ENCODE measurements at regions not wholly inside any gene's neighbourhood (a gene's known extent, or its start where the extent isn't known, plus 50 kb on each side); places are given as distances from the start of the nearest gene placed in this dataset.

DNA sequence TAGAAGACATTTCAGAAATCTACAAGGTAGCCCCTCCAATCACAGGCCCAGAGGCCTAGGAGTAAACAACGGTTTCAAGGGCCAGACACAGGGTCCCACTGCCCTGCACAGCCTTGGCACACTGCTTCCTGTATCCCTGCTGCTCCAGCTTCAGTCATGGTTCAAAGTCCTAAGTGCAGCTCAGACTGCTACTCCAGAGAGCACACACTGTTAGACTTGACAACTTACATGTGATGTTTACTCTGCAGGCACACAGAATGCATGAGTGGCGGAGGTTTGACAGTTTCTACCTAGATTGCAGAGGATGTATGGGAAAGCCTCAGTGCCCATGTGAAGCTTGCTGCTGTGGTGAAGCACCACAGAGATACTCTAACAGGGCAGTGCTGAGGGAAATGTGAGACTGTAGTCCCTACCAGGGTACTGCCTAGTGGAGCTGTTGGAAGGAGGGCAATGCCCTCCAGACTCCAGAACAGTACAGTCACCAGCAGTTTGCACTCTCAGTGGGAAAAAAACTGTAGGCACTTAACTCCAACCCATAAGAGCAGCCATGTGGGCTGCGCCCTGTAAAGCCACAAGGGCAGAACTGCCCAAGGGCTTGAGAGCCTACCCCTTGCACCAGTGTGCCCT, 270.0 kb downstream of the ZWINT start:
- H3K9me3 ChIP-seq, result no peaks in the 10 kb centered on the region
- H3K36me3 ChIP-seq, result no peaks in the 10 kb centered on the region
- H3K27me3 ChIP-seq (replicated peaks; ENCODE audit: insufficient read depth), result no peaks in the 10 kb centered on the region
- TF ChIP-seq POLR2AphosphoS5 (IDR thresholded peaks at IDR 0.05) (no peak), POLR2A (IDR thresholded peaks at IDR 0.05) (no peak)
- TF ChIP-seq, protein P1, sequence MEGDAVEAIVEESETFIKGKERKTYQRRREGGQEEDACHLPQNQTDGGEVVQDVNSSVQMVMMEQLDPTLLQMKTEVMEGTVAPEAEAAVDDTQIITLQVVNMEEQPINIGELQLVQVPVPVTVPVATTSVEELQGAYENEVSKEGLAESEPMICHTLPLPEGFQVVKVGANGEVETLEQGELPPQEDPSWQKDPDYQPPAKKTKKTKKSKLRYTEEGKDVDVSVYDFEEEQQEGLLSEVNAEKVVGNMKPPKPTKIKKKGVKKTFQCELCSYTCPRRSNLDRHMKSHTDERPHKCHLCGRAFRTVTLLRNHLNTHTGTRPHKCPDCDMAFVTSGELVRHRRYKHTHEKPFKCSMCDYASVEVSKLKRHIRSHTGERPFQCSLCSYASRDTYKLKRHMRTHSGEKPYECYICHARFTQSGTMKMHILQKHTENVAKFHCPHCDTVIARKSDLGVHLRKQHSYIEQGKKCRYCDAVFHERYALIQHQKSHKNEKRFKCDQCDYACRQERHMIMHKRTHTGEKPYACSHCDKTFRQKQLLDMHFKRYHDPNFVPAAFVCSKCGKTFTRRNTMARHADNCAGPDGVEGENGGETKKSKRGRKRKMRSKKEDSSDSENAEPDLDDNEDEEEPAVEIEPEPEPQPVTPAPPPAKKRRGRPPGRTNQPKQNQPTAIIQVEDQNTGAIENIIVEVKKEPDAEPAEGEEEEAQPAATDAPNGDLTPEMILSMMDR (IDR thresholded peaks at IDR 0.05), result no peak
- no peak overlapping the region for H3K27ac ChIP-seq
- intact Hi-C loops (cut with DNase I), result no loop called here
- H3K4me1 ChIP-seq (replicated peaks), result no peaks in the 10 kb centered on the region
- no peak overlapping the region for H3K4me3 ChIP-seq
- DNase-seq (ENCODE audit: low spot score), result no peak
- 79% methylated on average over 3 of the region's 3 CpGs for WGBS

DNA sequence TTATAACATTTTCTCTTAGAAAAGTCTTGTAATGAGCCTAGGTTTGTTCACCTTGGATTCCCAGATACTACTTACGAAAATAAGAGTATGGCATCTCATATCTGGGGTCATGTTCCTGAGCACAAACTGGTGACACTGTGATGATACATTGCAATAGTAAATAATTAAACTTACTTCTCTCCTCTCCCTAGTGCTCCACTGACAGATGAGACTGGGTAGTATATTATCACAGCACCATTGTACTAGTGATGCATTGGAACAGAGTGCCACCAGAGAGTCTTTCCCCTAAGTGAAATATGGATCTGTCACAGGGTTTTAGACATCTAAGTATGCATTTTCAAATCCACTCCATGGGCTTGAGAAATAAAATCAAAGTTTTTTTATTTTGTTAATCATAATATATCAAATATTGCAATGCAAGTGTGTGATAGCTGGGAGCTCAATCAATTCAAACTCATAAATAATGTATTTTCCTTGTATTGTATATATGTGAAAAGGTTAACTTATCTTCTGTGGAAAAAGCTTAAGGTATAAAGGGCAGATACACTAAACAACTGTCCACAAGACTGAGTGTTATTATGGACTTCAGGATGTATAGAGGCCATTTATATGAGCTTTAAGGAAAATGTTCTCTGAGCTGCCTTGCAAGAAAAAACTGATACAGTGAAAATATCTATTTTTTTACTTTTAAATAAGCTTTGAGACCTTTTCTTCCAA, 275.5 kb downstream of the ZWINT start:
- intact Hi-C loops (cut with DNase I), result no loop called here
- H3K27me3 ChIP-seq (replicated peaks; ENCODE audit: insufficient read depth), result no peaks in the 10 kb centered on the region
- TF ChIP-seq POLR2AphosphoS5 (IDR thresholded peaks at IDR 0.05) (no peak), POLR2A (IDR thresholded peaks at IDR 0.05) (no peak)
- TF ChIP-seq, protein P1 (IDR thresholded peaks at IDR 0.05), result no peak
- WGBS, result 79% methylated on average over 1 of the region's 1 CpG
- no peaks in the 10 kb centered on the region for H3K9me3 ChIP-seq
- H3K4me1 ChIP-seq (replicated peaks), result no peaks in the 10 kb centered on the region
- no peak overlapping the region for H3K4me3 ChIP-seq
- H3K36me3 ChIP-seq, result no peaks in the 10 kb centered on the region
- H3K27ac ChIP-seq, result no peak overlapping the region
- no peak for DNase-seq (ENCODE audit: low spot score)

DNA sequence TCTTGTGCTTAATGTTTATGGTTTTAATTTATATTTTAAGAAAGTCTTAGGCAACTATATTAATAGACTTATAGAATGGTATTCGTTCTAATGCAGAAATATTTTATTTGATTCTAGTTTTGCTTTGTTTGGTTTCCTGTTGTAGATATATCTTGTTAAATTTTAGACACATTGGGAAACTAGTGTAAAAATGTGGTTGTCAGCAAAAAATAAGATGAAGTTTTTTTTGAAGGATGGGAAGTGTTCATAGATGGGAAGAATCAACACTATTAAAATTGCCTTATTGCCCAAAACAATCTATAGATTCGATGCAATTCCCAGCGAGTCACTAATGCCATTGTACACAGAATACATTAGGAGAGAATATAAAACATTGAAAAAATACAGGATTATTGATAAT, 278.9 kb downstream of the ZWINT start:
- no peaks in the 10 kb centered on the region for H3K9me3 ChIP-seq
- no peaks in the 10 kb centered on the region for H3K27me3 ChIP-seq (replicated peaks; ENCODE audit: insufficient read depth)
- no peak for DNase-seq (ENCODE audit: low spot score)
- intact Hi-C loops (cut with DNase I), result no loop called here
- no peaks in the 10 kb centered on the region for H3K4me1 ChIP-seq (replicated peaks)
- H3K27ac ChIP-seq, result no peak overlapping the region
- WGBS, result 74% methylated on average over 3 of the region's 3 CpGs
- H3K4me3 ChIP-seq, result no peak overlapping the region
- TF ChIP-seq POLR2AphosphoS5 (IDR thresholded peaks at IDR 0.05) (no peak), POLR2A (IDR thresholded peaks at IDR 0.05) (no peak)
- TF ChIP-seq, protein P1 (IDR thresholded peaks at IDR 0.05), result no peak
- no peaks in the 10 kb centered on the region for H3K36me3 ChIP-seq

DNA sequence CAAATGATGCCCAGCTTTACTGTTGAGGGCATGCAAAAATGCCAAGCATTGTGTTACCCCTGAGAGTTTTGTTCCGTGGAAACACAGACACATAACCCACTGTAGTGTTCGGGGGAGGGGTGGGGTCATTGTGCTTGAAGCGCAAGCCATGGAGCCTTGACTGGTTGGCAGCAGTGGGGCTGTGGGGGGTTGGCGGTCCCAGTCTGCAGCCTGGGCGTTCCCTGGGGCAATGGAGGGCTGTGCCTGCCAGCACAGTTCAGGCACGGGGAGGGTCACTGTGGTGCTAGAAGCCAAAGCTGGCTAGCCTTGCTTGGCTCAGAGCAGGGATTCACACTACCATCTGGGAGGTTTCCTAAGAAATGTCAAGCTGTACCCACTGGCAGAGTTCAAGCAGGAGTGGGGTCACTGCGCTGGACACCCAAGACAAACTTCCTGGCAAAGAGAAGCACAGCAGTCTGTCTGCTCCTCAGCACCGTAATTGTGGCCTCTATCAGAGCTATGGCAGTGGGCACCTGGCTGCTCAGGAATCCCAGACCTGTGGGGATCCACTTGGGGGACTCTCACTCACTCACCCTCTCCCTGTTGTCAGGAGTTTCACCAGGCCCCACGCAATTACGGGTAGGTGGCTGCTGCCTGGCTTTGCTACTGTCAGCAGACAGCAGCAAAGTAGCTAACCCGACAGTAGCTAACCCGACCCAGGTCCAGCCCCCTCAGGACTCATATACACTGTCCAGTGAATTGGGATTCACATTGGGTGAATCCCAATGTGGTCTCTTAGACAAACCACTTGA, 292.4 kb downstream of the ZWINT start:
- no peak for TF ChIP-seq POLR2A (IDR thresholded peaks at IDR 0.05)
- TF ChIP-seq POLR2AphosphoS5 (IDR thresholded peaks at IDR 0.05), result no peak
- TF ChIP-seq, protein P1 (IDR thresholded peaks at IDR 0.05), result no peak
- WGBS, result 79% methylated on average over 12 of the region's 12 CpGs
- no peak overlapping the region for H3K27ac ChIP-seq
- H3K4me3 ChIP-seq, result no peak overlapping the region
- intact Hi-C loops (cut with DNase I), result no loop called here
- no peaks in the 10 kb centered on the region for H3K4me1 ChIP-seq (replicated peaks)
- no peaks in the 10 kb centered on the region for H3K9me3 ChIP-seq
- DNase-seq (ENCODE audit: low spot score), result no peak
- H3K36me3 ChIP-seq, result no peaks in the 10 kb centered on the region
- H3K27me3 ChIP-seq (replicated peaks; ENCODE audit: insufficient read depth), result no peaks in the 10 kb centered on the region

Measured in prostate gland (tissue), 2 donors.